ENCODE measurements at regions not wholly inside any gene's neighbourhood (a gene's known extent, or its start where the extent isn't known, plus 50 kb on each side); places are given as distances from the start of the nearest gene placed in this dataset.

GRCh38 chr6:140320081-140321080, 945.9 kb upstream of the CITED2 start:
- Histone ChIP-seq H3K4me3 (no peak overlapping the region), H3K27me3 (ENCODE audit: control insufficient read depth in 2 of 2, insufficient read depth in 2 of 2, low read length in 2 of 2) (no peaks in the 10 kb centered on the region), H3K9me3 (replicated peaks; ENCODE audit: control insufficient read depth, insufficient read depth, low read depth, low read length) (no peaks in the 10 kb centered on the region), H3K27ac (ENCODE audit: extremely low read depth, low read depth, low read length) (no peak overlapping the region), H3K9me1 (ENCODE audit: control insufficient read depth, insufficient read depth, low read length) (no peaks in the 10 kb centered on the region), H3K36me3 (ENCODE audit: control insufficient read depth, insufficient read depth, low read length) (peaks cover 5% of the 10 kb centered on the region; the same call in 1 of the 3 replicates), H2AFZ (ENCODE audit: low read depth, low read length) (no peak overlapping the region), H4K20me1 (replicated peaks; ENCODE audit: control insufficient read depth, insufficient read depth, low read length) (no peaks in the 10 kb centered on the region), H3K4me1 (replicated peaks in 1 of 2; ENCODE audit: control insufficient read depth in 2 of 2, insufficient read depth in 2 of 2, low read length in 2 of 2) (no peaks in the 10 kb centered on the region), H3K79me2 (ENCODE audit: control insufficient read depth, insufficient read depth, low read length) (no peaks in the 10 kb centered on the region), H3K4me2 (ENCODE audit: insufficient read depth, low read length) (no peak overlapping the region), H3K9ac (ENCODE audit: insufficient read depth in 1 of 2, low read depth in 2 of 2, low read length in 2 of 2) (no peak overlapping the region)
- DNase-seq (ENCODE audit: extremely low read depth in 1 of 4, low spot score in 3 of 4) = no peak
- TF ChIP-seq NR2C1 (IDR thresholded peaks at IDR 0.05) = no peak
- TF ChIP-seq NR2C1 (tag; IDR thresholded peaks at IDR 0.05) = no peak
- ChIA-PET CTCF (ENCODE audit: low intra/inter-chr PET ratio) (no interaction called here), POLR2A (no interaction called here)
- ATAC-seq = no peak
- in situ Hi-C loops (cut with MboI) = no loop called here
- WGBS (ENCODE audit: insufficient coverage, low coverage, missing lambda C conversion rate) = 61% methylated on average over 4 of the region's 4 CpGs
- intact Hi-C loops (cut with micrococcal nuclease) = no loop called here
- no peak for FAIRE-seq
- BruUV-seq (replicated peaks) = no TSS peak

DNA sequence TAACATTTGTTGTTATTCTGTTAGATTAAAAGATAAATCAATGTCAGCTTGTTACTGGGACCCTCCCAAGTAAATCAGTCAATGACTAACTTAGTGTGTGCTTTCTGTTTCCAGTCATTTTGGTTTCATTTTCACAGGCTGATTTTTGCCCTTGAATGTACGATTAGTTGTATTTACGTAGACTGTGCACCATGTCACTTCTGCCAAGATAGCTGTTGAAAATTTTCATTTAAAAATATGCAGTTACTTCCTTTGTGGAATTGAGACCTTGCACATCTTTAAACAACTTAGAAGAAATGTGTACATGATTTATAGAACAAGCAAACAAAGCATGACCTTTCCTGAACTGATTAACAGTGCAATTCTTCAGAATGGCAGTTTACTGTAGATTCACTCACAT, 944.8 kb upstream of the CITED2 start:
- no peak for FAIRE-seq
- H3K9ac ChIP-seq (ENCODE audit: insufficient read depth in 1 of 2, low read depth in 2 of 2, low read length in 2 of 2) = no peak overlapping the region
- H3K36me3 ChIP-seq (ENCODE audit: control insufficient read depth, insufficient read depth, low read length) = peaks cover 12% of the 10 kb centered on the region; the same call in 1 of the 3 replicates
- POLR2A ChIA-PET = no interaction called here
- H3K9me3 ChIP-seq (replicated peaks; ENCODE audit: control insufficient read depth, insufficient read depth, low read depth, low read length) = no peaks in the 10 kb centered on the region
- no peak for DNase-seq (ENCODE audit: extremely low read depth in 1 of 4, low spot score in 3 of 4)
- H3K27ac ChIP-seq (ENCODE audit: extremely low read depth, low read depth, low read length) = no peak overlapping the region
- no peaks in the 10 kb centered on the region for H3K27me3 ChIP-seq (ENCODE audit: control insufficient read depth in 2 of 2, insufficient read depth in 2 of 2, low read length in 2 of 2)
- WGBS (ENCODE audit: insufficient coverage, low coverage, missing lambda C conversion rate) = 79% methylated on average over 2 of the region's 2 CpGs
- H3K4me3 ChIP-seq = no peak overlapping the region
- no peaks in the 10 kb centered on the region for H3K4me1 ChIP-seq (replicated peaks in 1 of 2; ENCODE audit: control insufficient read depth in 2 of 2, insufficient read depth in 2 of 2, low read length in 2 of 2)
- intact Hi-C loops (cut with micrococcal nuclease) (no loop called here), in situ Hi-C loops (cut with MboI) (no loop called here)
- no peaks in the 10 kb centered on the region for H3K9me1 ChIP-seq (ENCODE audit: control insufficient read depth, insufficient read depth, low read length)
- no peak for ATAC-seq
- CTCF ChIA-PET (ENCODE audit: low intra/inter-chr PET ratio) = no interaction called here
- no peak overlapping the region for H3K4me2 ChIP-seq (ENCODE audit: insufficient read depth, low read length)
- no peaks in the 10 kb centered on the region for H4K20me1 ChIP-seq (replicated peaks; ENCODE audit: control insufficient read depth, insufficient read depth, low read length)
- H3K79me2 ChIP-seq (ENCODE audit: control insufficient read depth, insufficient read depth, low read length) = no peaks in the 10 kb centered on the region
- H2AFZ ChIP-seq (ENCODE audit: low read depth, low read length) = no peak overlapping the region
- no TSS peak for BruUV-seq (replicated peaks)
- TF ChIP-seq, protein P1, sequence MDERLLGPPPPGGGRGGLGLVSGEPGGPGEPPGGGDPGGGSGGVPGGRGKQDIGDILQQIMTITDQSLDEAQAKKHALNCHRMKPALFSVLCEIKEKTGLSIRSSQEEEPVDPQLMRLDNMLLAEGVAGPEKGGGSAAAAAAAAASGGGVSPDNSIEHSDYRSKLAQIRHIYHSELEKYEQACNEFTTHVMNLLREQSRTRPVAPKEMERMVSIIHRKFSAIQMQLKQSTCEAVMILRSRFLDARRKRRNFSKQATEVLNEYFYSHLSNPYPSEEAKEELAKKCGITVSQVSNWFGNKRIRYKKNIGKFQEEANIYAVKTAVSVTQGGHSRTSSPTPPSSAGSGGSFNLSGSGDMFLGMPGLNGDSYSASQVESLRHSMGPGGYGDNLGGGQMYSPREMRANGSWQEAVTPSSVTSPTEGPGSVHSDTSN (CRISPR knock-in tag; IDR thresholded peaks at IDR 0.05; ENCODE audit: low read depth) = no peak
- TF ChIP-seq, protein P1 (tag; conservative IDR thresholded peaks at IDR 0.05; ENCODE audit: low read depth) = 0 out of 2 replicates have a peak, but pooled peaks have one; percentile 15
- TF ChIP-seq ZBTB8A (IDR thresholded peaks at IDR 0.05; ENCODE audit: partially characterized antibody) (no peak), ZNF609 (CRISPR knock-in tag; IDR thresholded peaks at IDR 0.05; ENCODE audit: borderline replicate concordance) (no peak)

All from K562 (cell line).